ENCODE measurements at regions not wholly inside any gene's neighbourhood (a gene's known extent, or its start where the extent isn't known, plus 50 kb on each side); places are given as distances from the start of the nearest gene placed in this dataset.

GRCh38 chr21:34022627-34023335, 50.6 kb upstream of the MRPS6 start:
- DNase-seq: no peak

GRCh38 chr21:34021726-34022125, 51.7 kb upstream of the MRPS6 start:
- no peak for DNase-seq

- DNase-seq: no peak
Observed at GRCh38 chr21:34020983-34021553, 52.3 kb upstream of the MRPS6 start.

GRCh38 chr21:34020005-34020847, 53.2 kb upstream of the MRPS6 start:
- no peak for DNase-seq

- DNase-seq: no peak
Observed at GRCh38 chr21:34019402-34019801, 54.0 kb upstream of the MRPS6 start.

GRCh38 chr21:34018910-34019309, 54.5 kb upstream of the MRPS6 start:
- DNase-seq: no peak

- DNase-seq: no peak
Observed at GRCh38 chr21:34018185-34018584, 55.2 kb upstream of the MRPS6 start.

GRCh38 chr21:34017039-34017961, 56.1 kb upstream of the MRPS6 start:
- no peak for DNase-seq

- DNase-seq: no peak
Observed at GRCh38 chr21:34012640-34013039, 60.7 kb upstream of the MRPS6 start.

GRCh38 chr21:34011660-34012059, 61.7 kb upstream of the MRPS6 start:
- no peak for DNase-seq

- DNase-seq: no peak
Observed at GRCh38 chr21:34009193-34009592, 64.2 kb upstream of the MRPS6 start.

- no peak for DNase-seq
Observed at GRCh38 chr21:34008618-34009017, 64.8 kb upstream of the MRPS6 start.

- DNase-seq: no peak
Observed at GRCh38 chr21:34006611-34007168, 66.7 kb upstream of the MRPS6 start.

- DNase-seq: no peak
Observed at GRCh38 chr21:34004974-34005373, 68.4 kb upstream of the MRPS6 start.

GRCh38 chr21:34004013-34004938, 69.1 kb upstream of the MRPS6 start:
- no peak for DNase-seq

- no peak for DNase-seq
Observed at GRCh38 chr21:34003428-34003827, 70.0 kb upstream of the MRPS6 start.

GRCh38 chr21:34000375-34000774, 73.0 kb upstream of the MRPS6 start:
- no peak for DNase-seq

GRCh38 chr21:33998809-33999208, 74.6 kb upstream of the MRPS6 start:
- DNase-seq: no peak

GRCh38 chr21:33998402-33998801, 75.0 kb upstream of the MRPS6 start:
- DNase-seq: no peak

- DNase-seq: no peak
Observed at GRCh38 chr21:33997436-33997835, 75.9 kb upstream of the MRPS6 start.

- no peak for DNase-seq
Observed at GRCh38 chr21:33994373-33994772, 78.8 kb upstream of the ATP5PO start.

Data from left hindlimb (tissue), 1 donor.